ENCODE measurements at regions not wholly inside any gene's neighbourhood (a gene's known extent, or its start where the extent isn't known, plus 50 kb on each side); places are given as distances from the start of the nearest gene placed in this dataset.
A peak's percentile ranks its signal among the peaks of the same experiment; 100 is the strongest.

GRCh38 chr21:35328856-35329455 lies 279.9 kb upstream of the RUNX1 start:
- no peak for ATAC-seq

- no peak for ATAC-seq
Observed at GRCh38 chr21:35326677-35327076, 277.6 kb upstream of the RUNX1 start.

- no peak for ATAC-seq
Observed at GRCh38 chr21:35325953-35326352, 276.9 kb upstream of the RUNX1 start.

- no peak for ATAC-seq
Observed at GRCh38 chr21:35324372-35325220, 275.5 kb upstream of the RUNX1 start.

- no peak for ATAC-seq
Observed at GRCh38 chr21:35323947-35324346, 274.8 kb upstream of the RUNX1 start.

GRCh38 chr21:35321322-35322200 lies 272.5 kb upstream of the RUNX1 start:
- ATAC-seq = no peak

- ATAC-seq = peak; percentile 77
Observed at GRCh38 chr21:35319684-35320283, 270.7 kb upstream of the RUNX1 start.

- no peak for ATAC-seq
Observed at GRCh38 chr21:35316933-35317332, 267.8 kb upstream of the RUNX1 start.

GRCh38 chr21:35316456-35316855 lies 267.4 kb upstream of the RUNX1 start:
- ATAC-seq = no peak

- no peak for ATAC-seq
Observed at GRCh38 chr21:35314857-35315582, 265.9 kb upstream of the RUNX1 start.

- ATAC-seq = no peak
Observed at GRCh38 chr21:35311985-35312384, 262.9 kb upstream of the RUNX1 start.

- ATAC-seq = no peak
Observed at GRCh38 chr21:35309316-35309715, 260.2 kb upstream of the RUNX1 start.

- peak; percentile 73 for ATAC-seq
Observed at GRCh38 chr21:35303085-35303484, 254.0 kb upstream of the RUNX1 start.

GRCh38 chr21:35298757-35299156 lies 249.7 kb upstream of the RUNX1 start:
- ATAC-seq = no peak

GRCh38 chr21:35297665-35298064 lies 248.6 kb upstream of the RUNX1 start:
- ATAC-seq = no peak

GRCh38 chr21:35294231-35294898 lies 245.3 kb upstream of the RUNX1 start:
- peak; percentile 77 for ATAC-seq

- ATAC-seq = no peak
Observed at GRCh38 chr21:35291973-35292627, 243.0 kb upstream of the RUNX1 start.

GRCh38 chr21:35291034-35291433 lies 241.9 kb upstream of the RUNX1 start:
- no peak for ATAC-seq

- no peak for ATAC-seq
Observed at GRCh38 chr21:35288238-35288637, 239.1 kb upstream of the RUNX1 start.

- ATAC-seq = no peak
Observed at GRCh38 chr21:35284199-35284598, 235.1 kb upstream of the RUNX1 start.

- no peak for ATAC-seq
Observed at GRCh38 chr21:35282944-35283343, 233.8 kb upstream of the RUNX1 start.

Data from esophagus mucosa (tissue), 1 donor.